H9 (cell line): ENCODE measurements at regions not wholly inside any gene's neighbourhood (a gene's known extent, or its start where the extent isn't known, plus 50 kb on each side); places are given as distances from the start of the nearest gene placed in this dataset.

Experiments
- DNase-seq: peaks from one replicate; pipeline ENCODE4 v3.0.0-alpha.2; 2017
- H2AFZ ChIP-seq: one replicate; pipeline ENCODE4 v1.6.1; 2013; ENCODE audit warnings: mild to moderate bottlenecking, low read length, control low read depth, moderate library complexity
- H2AK5ac ChIP-seq: 2 replicates; pipeline ENCODE4 v1.6.1; 2013; ENCODE audit warnings: low read length, control low read depth, mixed read lengths; ENCODE audit not compliant: insufficient read length
- H2BK120ac ChIP-seq: one replicate; pipeline ENCODE4 v1.6.1; 2013; ENCODE audit warnings: low read depth, mild to moderate bottlenecking, low read length, control low read depth, inconsistent platforms; ENCODE audit not compliant: poor library complexity, severe bottlenecking
- H2BK12ac ChIP-seq: 2 replicates; pipeline ENCODE4 v1.6.1; 2013; ENCODE audit warnings: low read length, control low read depth, mixed read lengths, low read depth; ENCODE audit not compliant: insufficient read length
- H2BK15ac ChIP-seq: 2 replicates; pipeline ENCODE4 v1.6.1; 2013; ENCODE audit warnings: low read depth, low read length, control low read depth
- H2BK20ac ChIP-seq: one replicate; pipeline ENCODE4 v1.6.1; 2013; ENCODE audit warnings: low read depth, mild to moderate bottlenecking, low read length, control low read depth, inconsistent platforms; ENCODE audit not compliant: poor library complexity, severe bottlenecking
- H2BK5ac ChIP-seq: 2 replicates; pipeline ENCODE4 v1.6.1; 2013; ENCODE audit warnings: low read length, control low read depth, mixed read lengths; ENCODE audit not compliant: insufficient read length
- H3K14ac ChIP-seq: 2 replicates; pipeline ENCODE4 v1.6.1; 2013; ENCODE audit warnings: low read length, control low read depth; ENCODE audit not compliant: insufficient read depth
- H3K18ac ChIP-seq: 2 replicates; pipeline ENCODE4 v1.6.1; 2013; ENCODE audit warnings: low read depth, mild to moderate bottlenecking, mixed read lengths, low read length, control low read depth; ENCODE audit not compliant: insufficient read length
- H3K23ac ChIP-seq: 2 replicates; pipeline ENCODE4 v1.6.1; 2013; ENCODE audit warnings: low read length, control low read depth, mixed read lengths, low read depth; ENCODE audit not compliant: insufficient read length
- H3K23me2 ChIP-seq: 2 replicates; pipeline ENCODE4 v1.6.1; 2013; ENCODE audit warnings: low read depth, mild to moderate bottlenecking, mixed read lengths, low read length, control low read depth; ENCODE audit not compliant: insufficient read length, poor library complexity, severe bottlenecking
- H3K27ac ChIP-seq: 2 replicates; pipeline ENCODE4 v1.5.1; 2013; ENCODE audit warnings: low read length, control low read depth, mixed read lengths, low read depth; ENCODE audit not compliant: insufficient read length
- H3K27me3 ChIP-seq: 2 replicates; pipeline ENCODE4 v1.6.1; 2013; ENCODE audit warnings: low read length, control low read depth, inconsistent platforms; ENCODE audit not compliant: insufficient read depth
- H3K4ac ChIP-seq: 2 replicates; pipeline ENCODE4 v1.6.1; 2013; ENCODE audit warnings: low read depth, mild to moderate bottlenecking, control low read depth, inconsistent platforms, low read length, moderate library complexity
- H3K4me1 ChIP-seq: 2 replicates; pipeline ENCODE4 v1.6.1; 2013; ENCODE audit warnings: low read length, control low read depth, inconsistent platforms; ENCODE audit not compliant: insufficient read depth
- H3K4me2 ChIP-seq: 2 replicates; pipeline ENCODE4 v1.6.1; 2013; ENCODE audit warnings: low read length, control low read depth, mixed read lengths; ENCODE audit not compliant: insufficient read length, insufficient read depth
- H3K56ac ChIP-seq: 2 replicates; pipeline ENCODE4 v1.6.1; 2013; ENCODE audit warnings: low read depth, mild to moderate bottlenecking, mixed read lengths, low read length, control low read depth; ENCODE audit not compliant: insufficient read length
- H3K79me1 ChIP-seq: 2 replicates; pipeline ENCODE4 v1.6.1; 2013; ENCODE audit warnings: low read depth, mild to moderate bottlenecking, moderate library complexity, low read length, control low read depth, inconsistent platforms; ENCODE audit not compliant: insufficient read depth, poor library complexity, severe bottlenecking
- H3K79me2 ChIP-seq: 2 replicates; pipeline ENCODE4 v1.6.1; 2013; ENCODE audit warnings: low read length, control low read depth, inconsistent platforms; ENCODE audit not compliant: insufficient read depth
- H3K9ac ChIP-seq: 2 replicates; pipeline ENCODE4 v1.6.1; 2013; ENCODE audit warnings: low read length, control low read depth, mixed read lengths; ENCODE audit not compliant: insufficient read length; ENCODE audit errors: extremely low read depth
- H3K9me3 ChIP-seq: one replicate; pipeline ENCODE4 v1.6.1; 2013; ENCODE audit warnings: low read depth, low read length, inconsistent platforms; ENCODE audit not compliant: control insufficient read depth
- H3T11ph ChIP-seq: one replicate; pipeline ENCODE4 v1.6.1; 2013; ENCODE audit warnings: mild to moderate bottlenecking, low read length, control low read depth, inconsistent platforms
- H4K20me1 ChIP-seq: one replicate; pipeline ENCODE4 v1.6.1; 2013; ENCODE audit not compliant: control insufficient read depth, insufficient read length, insufficient read depth
- H4K5ac ChIP-seq: 2 replicates; pipeline ENCODE4 v1.6.1; 2013; ENCODE audit warnings: low read depth, mild to moderate bottlenecking, mixed read lengths, low read length, control low read depth; ENCODE audit not compliant: insufficient read length
- H4K8ac ChIP-seq: replicated peaks from 2 replicates; pipeline ENCODE4 v1.6.1; 2013; ENCODE audit warnings: low read length, control low read depth, mixed read lengths, low read depth; ENCODE audit not compliant: insufficient read length
- H4K91ac ChIP-seq: 2 replicates; pipeline ENCODE4 v1.6.1; 2013; ENCODE audit warnings: low read depth, mild to moderate bottlenecking, moderate library complexity, mixed read lengths, low read length, control low read depth; ENCODE audit not compliant: insufficient read length
- H3K27ac Mint-ChIP-seq, 3 experiments: 2 replicates in 2 of 3; 3 replicates in 1 of 3; pipeline ENCODE4 v1.8.0; 2020 to 2021; ENCODE audit warnings: mixed read lengths in 3 of 3, mild to moderate bottlenecking in 1 of 3, moderate library complexity in 1 of 3
- H3K27me3 Mint-ChIP-seq: 2 replicates; pipeline ENCODE4 v1.8.0; 2021; ENCODE audit warnings: low read depth, mild to moderate bottlenecking, moderate library complexity, mixed read lengths
- H3K36me3 Mint-ChIP-seq, 3 experiments: 2 replicates in 2 of 3; 3 replicates in 1 of 3; pipeline ENCODE4 v1.8.0; 2020 to 2021; ENCODE audit warnings: low read depth in 3 of 3, mixed read lengths in 3 of 3; ENCODE audit not compliant: insufficient read depth in 1 of 3
- H3K4me1 Mint-ChIP-seq, 2 experiments: 2 replicates each; pipeline ENCODE4 v1.8.0; 2020; ENCODE audit warnings: mixed read lengths in 2 of 2
- H3K4me3 Mint-ChIP-seq, 2 experiments: 2 replicates in 1 of 2; 3 replicates in 1 of 2; pipeline ENCODE4 v1.8.0; 2020 to 2021; ENCODE audit warnings: mild to moderate bottlenecking in 2 of 2, mixed read lengths in 2 of 2, moderate library complexity in 1 of 2
- H3K9me3 Mint-ChIP-seq, 2 experiments: 2 replicates in 1 of 2; 3 replicates in 1 of 2; pipeline ENCODE4 v1.8.0; 2020; ENCODE audit warnings: mild to moderate bottlenecking in 2 of 2, mixed read lengths in 2 of 2, moderate library complexity in 1 of 2
- CTCF ChIP-seq: fragments of 200-600 bp; sonication (generic); conservative IDR thresholded peaks from 3 replicates; pipeline ENCODE4 v1.8.0; 2021; ENCODE audit warnings: antibody characterized with exemption, mild to moderate bottlenecking
- WGBS: extraction: QIAGEN DNeasy Blood & Tissue Kit; methylation state at CpG from one replicate; pipeline ENCODE4 v1.1.7; 2013; ENCODE audit warnings: missing lambda C conversion rate, low lambda C conversion rate, mixed read lengths; ENCODE audit not compliant: insufficient read length; ENCODE audit errors: extremely low coverage; 5-methylcytosine and 5-hydroxymethylcytosine counted together

GRCh38 chr2:39542523-39542922 is 105.4 kb upstream of the MAP4K3 start:
- Mint-ChIP-seq H3K4me3 (no peak overlapping the region), H3K4me1 (peaks cover 2 to 9% of the 10 kb centered on the region in 2 experiments; a peak in 3 of 4 replicates), H3K36me3 (peaks cover 3 to 6% (median 5%) of the 10 kb centered on the region in 3 experiments; a peak in 4 of 7 replicates), H3K9me3 (peaks cover 0 to 5% of the 10 kb centered on the region in 2 experiments; a peak in 3 of 5 replicates), H3K27me3 (no peaks in the 10 kb centered on the region), H3K27ac (no peak overlapping the region)
- no peaks in the 10 kb centered on the region for H3K4me1 ChIP-seq
- no peak overlapping the region for H3K27ac ChIP-seq
- H2AK5ac ChIP-seq: no peak overlapping the region
- H3K9ac ChIP-seq: no peak overlapping the region
- no peaks in the 10 kb centered on the region for H3K9me3 ChIP-seq
- no peak overlapping the region for H2BK12ac ChIP-seq
- H2BK20ac ChIP-seq: no peak overlapping the region
- H4K91ac ChIP-seq: no peak overlapping the region
- no peak overlapping the region for H4K5ac ChIP-seq
- no peaks in the 10 kb centered on the region for H3K23me2 ChIP-seq
- no peaks in the 10 kb centered on the region for H4K20me1 ChIP-seq
- no peak overlapping the region for H2AFZ ChIP-seq
- no peak for DNase-seq
- no peaks in the 10 kb centered on the region for H3K27me3 ChIP-seq
- H3K23ac ChIP-seq: no peak overlapping the region
- no peak for TF ChIP-seq CTCF
- no peak overlapping the region for H3K14ac ChIP-seq
- H3T11ph ChIP-seq: no peak overlapping the region
- H3K4ac ChIP-seq: no peak overlapping the region
- H3K56ac ChIP-seq: no peak overlapping the region
- H4K8ac ChIP-seq: no peak overlapping the region
- no peaks in the 10 kb centered on the region for H3K79me1 ChIP-seq
- H2BK15ac ChIP-seq: no peak overlapping the region
- no peaks in the 10 kb centered on the region for H3K79me2 ChIP-seq
- WGBS: no CpG with 5 or more reads among the region's 2 CpGs
- H3K18ac ChIP-seq: no peak overlapping the region
- no peak overlapping the region for H3K4me2 ChIP-seq
- H2BK5ac ChIP-seq: no peak overlapping the region
- no peak overlapping the region for H2BK120ac ChIP-seq
